ENCODE measurements at regions not wholly inside any gene's neighbourhood (a gene's known extent, or its start where the extent isn't known, plus 50 kb on each side); places are given as distances from the start of the nearest gene placed in this dataset.

GRCh38 chr2:176843208-176843607 is 369.4 kb upstream of the HNRNPA3 start (continued):
- TF ChIP-seq ZNF790 (CRISPR knock-in tag; IDR thresholded peaks at IDR 0.05; ENCODE audit: borderline replicate concordance) = no peak

- no peak overlapping the region for H3K4me2 ChIP-seq (ENCODE audit: low read depth, low read length)
- no peaks in the 10 kb centered on the region for H3K27me3 ChIP-seq (ENCODE audit: control insufficient read depth in 1 of 2, insufficient read depth in 2 of 2, low read length in 2 of 2)
- H4K20me1 ChIP-seq (ENCODE audit: insufficient read depth, low read length) = no peaks in the 10 kb centered on the region
- H3K36me3 ChIP-seq (replicated peaks in 1 of 2; ENCODE audit: control insufficient read depth in 1 of 2, insufficient read depth in 2 of 2, low read length in 2 of 2) = no peaks in the 10 kb centered on the region
- intact Hi-C loops (cut with micrococcal nuclease; ENCODE audit: unreplicated experiment) (no loop called here), in situ Hi-C loops (cut with HindIII; ENCODE audit: extremely low pct_ligation_motif_present, low pct_unique_long_range_greater_than_20kb) (no loop called here)
- H3K9me3 ChIP-seq (ENCODE audit: low read length) = no peaks in the 10 kb centered on the region
- H3K79me2 ChIP-seq (ENCODE audit: insufficient read depth, low read length) = no peaks in the 10 kb centered on the region
- H2AFZ ChIP-seq (ENCODE audit: low read length) = no peak overlapping the region
- POLR2A ChIA-PET = no interaction called here
- FAIRE-seq = no peak
- H3K27ac ChIP-seq (ENCODE audit: extremely low read length, insufficient read depth, low read length) = no peak overlapping the region
- no peak for TF ChIP-seq ZBTB14 (CRISPR knock-in tag; IDR thresholded peaks at IDR 0.05)
- no peak for TF ChIP-seq USF2 (IDR thresholded peaks at IDR 0.05; ENCODE audit: low read depth, low read length)
- no peak for TF ChIP-seq USF2 (CRISPR knock-in tag; IDR thresholded peaks at IDR 0.05; ENCODE audit: borderline replicate concordance)
- no peak for TF ChIP-seq ZNF337 (CRISPR knock-in tag; IDR thresholded peaks at IDR 0.05; ENCODE audit: borderline replicate concordance, low read depth)
- no peak for TF ChIP-seq ZNF616 (CRISPR knock-in tag; IDR thresholded peaks at IDR 0.05; ENCODE audit: low read depth)
- no peak overlapping the region for H3K4me3 ChIP-seq (replicated peaks in 1 of 3; ENCODE audit: insufficient read depth in 1 of 3, low read depth in 2 of 3, low read length in 3 of 3)
- no peaks in the 10 kb centered on the region for H3K4me1 ChIP-seq (ENCODE audit: insufficient read depth, low read length)
- 0% methylated on average over 1 of the region's 1 CpG for WGBS (ENCODE audit: low lambda C conversion rate)
- no TSS peak for BruUV-seq (replicated peaks)
- CTCF ChIA-PET (ENCODE audit: low intra/inter-chr PET ratio, low total read pairs) = no interaction called here
- DNase-seq (ENCODE audit: low spot score) = no peak
- no peak overlapping the region for H3K9ac ChIP-seq (ENCODE audit: insufficient read depth, low read depth, low read length)
- no peak for ATAC-seq
Measured at GRCh38 chr2:176844461-176844860, 368.1 kb upstream of the HNRNPA3 start.

All from HepG2 (cell line).